Fibroblast of skin of back (primary cell): ENCODE measurements at regions not wholly inside any gene's neighbourhood (a gene's known extent, or its start where the extent isn't known, plus 50 kb on each side); places are given as distances from the start of the nearest gene placed in this dataset.

Experiments
- DNase-seq: peaks from one replicate; pipeline ENCODE4 v3.0.0-alpha.2; 2013

DNA sequence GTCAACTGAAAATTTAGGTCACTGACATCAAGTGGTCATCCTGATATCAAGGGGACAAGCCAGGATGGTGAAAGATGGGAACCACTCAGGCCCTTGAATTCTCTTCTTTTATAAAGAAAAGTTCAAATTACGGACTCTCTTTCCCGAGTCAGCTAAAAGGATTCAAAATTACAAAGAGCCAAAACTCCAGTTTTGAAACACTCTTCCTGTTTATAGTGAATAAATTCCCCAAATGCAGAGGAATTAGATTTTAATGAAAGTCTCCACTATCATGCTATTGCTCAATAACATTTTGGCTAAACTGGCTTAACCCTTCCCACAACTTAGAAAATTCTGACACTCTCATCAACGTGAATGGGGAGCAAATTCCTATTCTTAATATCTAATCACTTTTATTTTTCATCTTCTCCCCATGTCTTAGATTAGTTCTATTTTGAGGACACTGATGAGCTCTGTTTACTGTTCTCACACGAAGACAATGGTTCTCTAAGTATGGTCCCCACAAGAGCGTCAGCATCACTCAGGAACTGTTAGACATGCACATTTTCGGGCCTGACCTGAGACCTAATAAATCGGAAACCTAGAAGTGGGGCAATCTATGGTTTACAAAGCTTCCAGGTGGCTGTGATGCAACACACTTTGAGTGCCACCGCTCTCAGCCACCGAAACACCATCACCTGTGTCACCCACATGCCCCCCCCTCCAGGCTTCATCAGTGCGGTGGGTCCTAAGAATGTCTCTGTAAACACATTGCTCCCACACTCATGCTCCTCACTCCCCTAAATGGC lies 64.4 kb upstream of the TIAM1 start:
- no peak for DNase-seq

DNA sequence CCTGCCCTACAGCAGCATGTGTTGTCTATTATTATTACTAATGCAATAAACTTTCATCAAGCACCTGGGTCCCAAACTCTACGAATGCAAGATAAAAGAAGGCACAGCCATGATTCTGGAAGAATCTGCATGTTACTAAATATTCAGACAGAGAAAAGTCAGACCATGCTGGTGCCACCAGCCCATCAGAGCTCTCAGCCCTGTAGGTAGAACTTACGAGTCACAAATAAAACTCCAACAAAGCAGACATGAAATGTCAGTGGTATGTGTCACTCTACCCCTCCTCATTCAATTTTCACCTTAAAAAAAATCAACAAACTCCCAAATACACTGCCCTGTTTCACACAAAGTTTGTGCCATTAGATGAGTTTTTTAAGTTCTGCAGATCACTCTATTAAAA lies 62.4 kb upstream of the TIAM1 start:
- DNase-seq, result no peak

DNA sequence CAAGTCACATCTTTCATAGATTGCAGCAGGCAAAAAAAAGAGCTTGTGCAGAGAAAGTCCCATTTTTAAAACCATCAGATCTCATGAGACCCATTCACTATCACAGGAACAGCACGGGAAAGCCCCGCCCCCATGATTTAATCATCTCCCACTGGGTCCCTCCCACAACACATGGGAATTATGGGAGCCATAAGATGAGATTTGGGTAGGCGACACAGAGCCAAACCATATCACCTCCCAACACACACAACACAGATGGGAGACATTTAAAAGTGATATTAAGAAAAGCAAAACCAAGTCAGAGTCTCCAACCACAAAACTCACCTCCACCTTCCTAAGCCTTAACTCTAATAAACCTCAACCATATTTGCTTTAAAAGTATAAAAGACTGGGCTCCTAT lies 61.5 kb upstream of the TIAM1 start:
- DNase-seq, result no peak

DNA sequence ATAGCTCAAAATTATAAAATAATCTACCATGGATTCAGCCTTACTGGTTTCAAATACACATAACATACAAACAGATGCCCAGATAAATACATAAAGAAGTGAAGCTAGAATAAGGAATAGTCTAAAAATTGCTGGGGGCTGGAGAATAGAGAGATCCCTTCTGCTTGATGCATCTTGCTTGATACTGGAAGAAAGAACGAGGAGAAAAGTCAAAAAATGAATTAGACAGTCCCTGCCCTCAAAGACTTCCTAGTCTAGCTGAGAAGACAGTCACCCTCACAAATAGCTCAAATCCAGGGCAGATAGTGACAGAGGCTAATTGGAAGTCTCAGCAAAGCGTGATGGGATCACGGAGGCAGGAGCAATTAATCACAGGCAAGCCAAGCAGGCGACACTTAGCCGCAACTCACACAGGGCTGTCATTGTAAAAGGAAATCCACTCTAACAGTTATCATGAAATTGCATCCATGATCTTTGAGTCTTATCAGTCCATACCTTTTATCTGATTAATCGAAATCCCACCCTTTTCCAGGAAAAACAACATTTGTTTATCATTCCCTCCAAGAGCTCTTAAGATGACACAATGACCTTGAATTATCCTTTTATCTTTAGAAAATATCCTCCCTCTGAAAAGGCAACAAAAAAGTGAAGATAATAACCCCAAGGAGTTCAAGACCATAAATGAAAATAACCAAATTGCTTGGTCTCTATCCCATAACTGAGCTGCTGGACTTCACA lies 59.7 kb upstream of the TIAM1 start:
- no peak for DNase-seq

DNA sequence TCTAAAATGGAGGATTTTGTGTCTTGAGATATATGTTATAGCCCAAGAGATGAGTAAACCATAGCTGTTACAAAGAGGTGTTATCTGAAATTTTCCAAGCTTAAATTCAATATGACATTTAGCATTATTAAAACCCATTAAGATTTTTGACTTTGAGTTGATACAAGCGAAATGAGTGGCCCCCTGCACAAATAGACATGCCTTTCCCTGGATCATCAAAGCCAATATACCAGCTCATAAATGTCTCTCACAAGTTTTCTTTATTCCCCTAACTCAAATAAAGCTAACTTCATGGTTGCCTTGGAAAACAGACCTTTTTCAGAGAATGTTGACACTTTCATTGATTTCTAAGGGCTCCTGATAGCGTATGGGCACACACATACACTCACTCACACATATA lies 55.5 kb upstream of the TIAM1 start:
- DNase-seq, result no peak

DNA sequence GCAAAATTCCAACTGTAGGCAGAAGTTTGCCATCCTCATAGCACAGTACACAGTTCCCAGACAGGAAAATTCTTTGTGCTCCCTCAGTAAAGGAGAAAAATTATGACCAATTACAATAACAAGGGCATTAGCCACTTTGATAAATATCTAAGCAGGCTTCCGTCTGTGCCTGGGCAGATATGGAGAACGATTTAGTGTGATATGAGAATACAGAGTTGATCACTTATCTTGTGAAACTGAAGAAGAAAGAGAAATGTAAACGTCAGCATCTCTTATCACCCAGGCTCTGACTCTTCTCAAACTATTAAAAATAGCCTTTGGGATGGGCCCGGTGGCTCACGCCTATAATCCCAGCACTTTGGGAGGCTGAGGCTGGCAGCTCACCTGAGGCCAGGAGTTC lies 54.5 kb upstream of the TIAM1 start:
- no peak for DNase-seq

DNA sequence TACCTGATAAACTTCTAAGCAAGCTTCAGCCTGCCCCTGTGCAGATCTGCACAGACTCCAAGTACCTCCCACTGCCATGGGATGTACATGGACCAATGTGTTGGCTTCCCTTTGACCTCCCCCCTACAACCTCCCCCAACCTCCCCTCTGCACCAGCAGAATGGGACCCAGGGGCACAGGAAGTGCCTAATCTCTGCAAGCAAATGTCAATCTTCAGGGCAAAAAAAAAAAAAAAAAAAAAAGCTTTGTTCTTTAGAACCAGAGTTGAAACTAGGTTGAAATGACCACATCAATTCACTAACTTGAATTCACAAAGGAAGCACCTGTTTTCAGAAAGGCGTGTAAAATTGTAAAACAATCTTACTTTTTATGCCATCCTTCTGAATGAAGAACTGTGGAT lies 53.9 kb upstream of the TIAM1 start:
- DNase-seq, result no peak

DNA sequence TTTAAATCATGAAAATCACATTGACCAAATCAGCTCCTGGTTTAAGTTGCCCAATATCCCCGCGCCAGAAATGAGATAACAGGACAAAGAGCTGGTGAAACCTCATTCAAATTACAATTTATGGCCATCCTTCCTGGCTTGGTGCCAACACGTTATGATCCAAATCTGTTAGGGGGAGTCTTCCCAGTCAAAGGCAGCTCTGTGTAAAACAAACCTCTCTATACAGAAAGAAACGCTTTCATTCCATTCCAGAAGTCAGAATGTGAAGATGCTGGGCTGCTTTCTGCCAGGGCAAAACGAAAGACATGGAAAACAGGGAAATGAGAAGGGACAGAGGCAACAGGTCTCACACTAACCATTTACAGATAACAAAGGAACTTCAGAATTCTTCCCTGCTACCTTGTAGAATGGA lies 53.5 kb upstream of the TIAM1 start:
- DNase-seq, result no peak

DNA sequence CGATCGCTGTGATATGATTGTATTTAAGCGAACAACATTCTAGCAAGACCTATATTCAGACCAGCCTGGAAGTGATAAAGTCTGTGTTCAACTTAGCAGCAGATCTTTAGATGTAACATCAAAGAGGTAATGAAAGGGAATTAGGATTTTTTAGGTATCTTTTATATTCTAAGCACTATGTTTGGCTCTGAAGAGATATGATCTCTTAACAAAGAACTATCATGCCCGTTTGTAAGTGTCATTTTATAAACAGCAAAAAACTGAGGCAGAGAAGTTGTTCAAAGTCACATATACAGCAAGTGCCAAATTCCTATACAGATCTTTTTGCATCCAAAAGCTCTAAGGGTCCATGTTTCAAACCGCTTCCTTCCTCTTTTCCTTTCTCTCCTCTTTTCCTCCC lies 53.0 kb upstream of the TIAM1 start:
- DNase-seq, result no peak

DNA sequence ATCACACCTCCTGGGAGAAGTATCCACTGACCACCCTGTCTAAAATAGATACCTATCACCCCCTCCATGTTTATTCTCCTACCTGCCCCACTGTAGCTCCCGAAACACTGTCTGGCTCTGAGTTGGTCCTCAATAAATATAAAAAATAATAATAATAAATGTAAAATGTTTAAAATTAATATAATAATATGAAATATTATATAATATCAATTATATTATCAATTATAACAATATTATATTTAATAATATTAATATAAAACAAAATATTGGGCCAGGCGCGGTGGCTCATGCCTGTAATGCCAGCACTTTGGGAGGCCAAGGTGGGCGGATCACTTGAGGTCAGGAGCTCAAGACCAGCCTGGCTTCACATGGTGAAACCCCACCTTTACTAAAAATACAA lies 52.3 kb upstream of the TIAM1 start:
- DNase-seq, result no peak

DNA sequence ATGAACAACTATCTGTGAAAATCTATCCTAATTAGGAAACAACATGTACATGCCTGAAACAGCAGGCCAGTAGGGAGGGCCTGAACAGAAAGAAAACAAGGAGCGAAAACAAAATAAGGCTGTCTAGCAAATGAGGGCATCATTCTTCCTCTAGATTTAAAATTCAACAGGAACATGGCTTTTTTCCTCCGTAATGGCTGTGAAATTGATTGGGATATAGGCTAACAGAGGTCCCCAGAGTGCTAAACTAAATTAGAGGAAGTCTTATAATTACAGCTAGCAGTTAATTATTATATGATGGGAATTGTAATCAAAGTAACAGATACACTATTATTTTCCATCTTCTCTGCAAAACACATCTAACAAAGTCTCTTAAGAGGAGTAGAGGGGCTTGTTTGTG lies 51.7 kb upstream of the TIAM1 start:
- no peak for DNase-seq

DNA sequence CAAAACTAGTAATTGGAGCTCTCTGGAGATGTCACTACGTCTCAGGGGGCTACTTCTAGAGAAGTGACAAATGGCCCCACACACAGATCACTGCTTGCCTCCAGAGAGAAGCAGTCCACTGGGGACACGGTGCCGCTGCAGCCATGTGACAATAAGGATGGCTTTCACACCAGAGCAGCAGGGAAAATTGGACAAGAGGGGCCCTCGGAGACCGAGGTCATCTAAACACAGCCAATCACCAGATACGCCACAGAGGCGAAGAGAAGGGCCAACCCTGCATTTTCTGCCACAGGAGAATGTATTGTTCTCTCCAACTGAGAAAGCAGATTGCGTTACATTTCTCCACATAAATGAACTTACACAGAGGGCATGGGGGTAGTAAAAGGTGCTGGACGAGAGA lies 51.2 kb upstream of the TIAM1 start:
- DNase-seq, result no peak

DNA sequence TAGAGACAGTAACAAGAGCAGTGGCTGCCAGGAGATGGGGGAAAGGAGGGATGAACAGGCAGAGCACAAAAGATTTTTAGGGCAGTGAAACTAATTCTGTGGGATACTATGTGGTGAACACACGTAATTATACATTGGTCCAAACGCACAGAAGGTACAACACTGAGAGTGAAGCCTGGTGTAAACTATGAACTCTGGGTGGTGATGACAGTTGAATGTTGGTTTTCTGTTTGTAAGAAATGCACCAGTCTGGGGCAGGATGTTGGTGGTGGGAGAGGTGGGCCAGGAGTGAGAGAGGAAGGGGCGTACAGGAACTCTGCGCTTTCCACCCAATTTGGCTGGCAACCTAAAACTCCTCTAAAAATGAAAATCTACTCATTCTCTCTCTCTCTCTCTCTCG lies 50.2 kb upstream of the TIAM1 start:
- no peak for DNase-seq
